ENCODE measurements at regions not wholly inside any gene's neighbourhood (a gene's known extent, or its start where the extent isn't known, plus 50 kb on each side); places are given as distances from the start of the nearest gene placed in this dataset.

DNA sequence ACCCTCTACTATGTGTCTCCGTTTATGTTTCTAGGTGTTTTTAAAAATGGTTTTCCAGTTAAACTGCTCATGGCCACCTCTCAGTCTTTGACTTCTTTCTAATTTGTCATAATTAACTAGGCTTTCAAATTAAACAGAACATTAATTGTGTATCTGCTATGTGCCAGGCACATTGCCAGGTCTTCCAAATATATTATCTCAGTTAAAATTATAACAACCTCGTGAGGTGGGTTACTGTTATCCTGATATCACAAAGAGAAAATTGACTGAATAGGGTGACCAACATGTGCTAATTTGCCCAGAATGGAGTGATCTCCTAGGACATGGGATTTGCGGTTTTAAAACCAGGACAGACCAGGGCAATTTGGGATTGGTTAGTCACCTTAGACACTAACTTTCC, 222.4 kb upstream of the TLE3 start:
- H3K4me3 ChIP-seq (replicated peaks in 1 of 4; ENCODE audit: control extremely low read depth in 1 of 4, insufficient read depth in 1 of 4, low read depth in 3 of 4, low read length in 4 of 4), result no peak overlapping the region
- no peaks in the 10 kb centered on the region for H3K27me3 ChIP-seq (ENCODE audit: control insufficient read depth, insufficient read depth, low read length)
- H3K79me2 ChIP-seq (ENCODE audit: control insufficient read depth, insufficient read depth, low read length), result no peaks in the 10 kb centered on the region
- TF ChIP-seq EZH2 (IDR thresholded peaks at IDR 0.05; ENCODE audit: low read length, missing control alignments) (no peak), CTCF (conservative IDR thresholded peaks at IDR 0.05 in 1 of 2, IDR thresholded peaks at IDR 0.05 in 1 of 2; ENCODE audit: low read depth in 1 of 2, low read length in 2 of 2) (no peak)
- DNase-seq (ENCODE audit: low read depth in 2 of 2), result no peak
- H2AFZ ChIP-seq (ENCODE audit: low read length), result no peak overlapping the region
- H4K20me1 ChIP-seq (ENCODE audit: control insufficient read depth, extremely low read depth, insufficient read depth, low read length), result no peaks in the 10 kb centered on the region
- no peaks in the 10 kb centered on the region for H3K9me3 ChIP-seq (ENCODE audit: control insufficient read depth, insufficient read depth, low read depth, low read length)
- no peaks in the 10 kb centered on the region for H3K36me3 ChIP-seq (ENCODE audit: control insufficient read depth, insufficient read depth, low read length)
- no peak overlapping the region for H3K27ac ChIP-seq (ENCODE audit: insufficient read depth, low read length)
- H3K4me2 ChIP-seq (ENCODE audit: extremely low read depth, insufficient read depth, low read length), result no peak overlapping the region
- peaks cover 47% of the 10 kb centered on the region for H3K4me1 ChIP-seq (ENCODE audit: control insufficient read depth, extremely low read depth, insufficient read depth, low read length)
- H3K9ac ChIP-seq (ENCODE audit: insufficient read depth, low read length), result no peak overlapping the region

DNA sequence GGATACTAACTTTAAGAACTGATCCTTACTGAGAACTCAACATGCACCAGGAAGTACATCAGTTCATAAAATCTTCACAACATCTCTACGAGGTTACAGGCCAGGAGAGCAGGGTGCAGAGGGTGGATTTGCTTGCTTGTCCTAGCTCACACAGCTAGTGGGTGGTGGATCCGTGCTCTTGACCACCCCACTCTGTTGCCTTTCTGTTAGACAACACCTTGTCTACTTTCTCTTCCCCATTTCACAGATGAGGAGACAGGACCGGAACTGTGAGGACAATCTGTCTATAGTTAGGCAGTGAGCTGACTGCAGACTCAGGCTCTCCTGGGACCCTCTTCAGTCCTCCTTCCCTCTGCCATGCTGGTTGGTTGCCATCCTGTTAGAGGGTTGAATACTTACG, 221.7 kb upstream of the TLE3 start:
- no peak for DNase-seq (ENCODE audit: low read depth in 2 of 2)
- H3K27me3 ChIP-seq (ENCODE audit: control insufficient read depth, insufficient read depth, low read length), result no peaks in the 10 kb centered on the region
- no peak overlapping the region for H2AFZ ChIP-seq (ENCODE audit: low read length)
- H3K36me3 ChIP-seq (ENCODE audit: control insufficient read depth, insufficient read depth, low read length), result no peaks in the 10 kb centered on the region
- H3K4me3 ChIP-seq (replicated peaks in 1 of 4; ENCODE audit: control extremely low read depth in 1 of 4, insufficient read depth in 1 of 4, low read depth in 3 of 4, low read length in 4 of 4), result no peak overlapping the region
- H3K4me1 ChIP-seq (ENCODE audit: control insufficient read depth, extremely low read depth, insufficient read depth, low read length), result peaks cover 44% of the 10 kb centered on the region
- TF ChIP-seq EZH2 (IDR thresholded peaks at IDR 0.05; ENCODE audit: low read length, missing control alignments) (no peak), CTCF (conservative IDR thresholded peaks at IDR 0.05 in 1 of 2, IDR thresholded peaks at IDR 0.05 in 1 of 2; ENCODE audit: low read depth in 1 of 2, low read length in 2 of 2) (no peak)
- no peak overlapping the region for H3K9ac ChIP-seq (ENCODE audit: insufficient read depth, low read length)
- peak overlapping the region; percentile 11 for H3K4me2 ChIP-seq (ENCODE audit: extremely low read depth, insufficient read depth, low read length)
- peak overlapping the region; percentile 46 for H3K27ac ChIP-seq (ENCODE audit: insufficient read depth, low read length)
- no peaks in the 10 kb centered on the region for H4K20me1 ChIP-seq (ENCODE audit: control insufficient read depth, extremely low read depth, insufficient read depth, low read length)
- no peaks in the 10 kb centered on the region for H3K9me3 ChIP-seq (ENCODE audit: control insufficient read depth, insufficient read depth, low read depth, low read length)
- no peaks in the 10 kb centered on the region for H3K79me2 ChIP-seq (ENCODE audit: control insufficient read depth, insufficient read depth, low read length)

GRCh38 chr15:70318594-70319465, 221.1 kb upstream of the TLE3 start:
- Histone ChIP-seq H4K20me1 (ENCODE audit: control insufficient read depth, extremely low read depth, insufficient read depth, low read length) (no peaks in the 10 kb centered on the region), H3K9me3 (ENCODE audit: control insufficient read depth, insufficient read depth, low read depth, low read length) (no peaks in the 10 kb centered on the region), H3K4me1 (ENCODE audit: control insufficient read depth, extremely low read depth, insufficient read depth, low read length) (peaks cover 38% of the 10 kb centered on the region), H2AFZ (ENCODE audit: low read length) (no peak overlapping the region), H3K36me3 (ENCODE audit: control insufficient read depth, insufficient read depth, low read length) (no peaks in the 10 kb centered on the region), H3K4me3 (replicated peaks in 1 of 4; ENCODE audit: control extremely low read depth in 1 of 4, insufficient read depth in 1 of 4, low read depth in 3 of 4, low read length in 4 of 4) (no peak overlapping the region), H3K9ac (ENCODE audit: insufficient read depth, low read length) (no peak overlapping the region), H3K27ac (ENCODE audit: insufficient read depth, low read length) (peak overlapping the region; percentile 46), H3K4me2 (ENCODE audit: extremely low read depth, insufficient read depth, low read length) (peak overlapping the region; percentile 11), H3K27me3 (ENCODE audit: control insufficient read depth, insufficient read depth, low read length) (no peaks in the 10 kb centered on the region), H3K79me2 (ENCODE audit: control insufficient read depth, insufficient read depth, low read length) (no peaks in the 10 kb centered on the region)
- TF ChIP-seq EZH2 (IDR thresholded peaks at IDR 0.05; ENCODE audit: low read length, missing control alignments) (no peak), CTCF (conservative IDR thresholded peaks at IDR 0.05 in 1 of 2, IDR thresholded peaks at IDR 0.05 in 1 of 2; ENCODE audit: low read depth in 1 of 2, low read length in 2 of 2) (no peak)
- peak; percentile 80 to 84 for DNase-seq (ENCODE audit: low read depth in 2 of 2)
